ENCODE measurements at regions not wholly inside any gene's neighbourhood (a gene's known extent, or its start where the extent isn't known, plus 50 kb on each side); places are given as distances from the start of the nearest gene placed in this dataset.

GRCh38 chr3:161950318-161950868 is 453.8 kb downstream of the OTOL1 start:
- Histone ChIP-seq H3K36me3 (ENCODE audit: control insufficient read depth, insufficient read depth, low read length) (no peaks in the 10 kb centered on the region), H3K79me2 (no peaks in the 10 kb centered on the region), H3K27me3 (ENCODE audit: control insufficient read depth, insufficient read depth, low read length) (no peaks in the 10 kb centered on the region), H3K4me2 (ENCODE audit: low read length) (no peak overlapping the region), H3K9ac (no peak overlapping the region), H2AFZ (no peak overlapping the region), H3K4me1 (no peaks in the 10 kb centered on the region), H3K27ac (no peak overlapping the region), H3K4me3 (ENCODE audit: low read depth, low read length) (no peak overlapping the region), H3K9me3 (ENCODE audit: control insufficient read depth, low read length) (peaks cover 1% of the 10 kb centered on the region)
- no peak for TF ChIP-seq CTCF (IDR thresholded peaks at IDR 0.05)

GRCh38 chr3:161957467-161957866 is 460.9 kb downstream of the OTOL1 start:
- Histone ChIP-seq H3K4me2 (ENCODE audit: low read length) (no peak overlapping the region), H3K9ac (no peak overlapping the region)

GRCh38 chr3:161964857-161965256 is 468.2 kb downstream of the OTOL1 start:
- H2AFZ ChIP-seq, result no peak overlapping the region
- no peaks in the 10 kb centered on the region for H3K79me2 ChIP-seq
- no peaks in the 10 kb centered on the region for H3K36me3 ChIP-seq (ENCODE audit: control insufficient read depth, insufficient read depth, low read length)
- H3K4me1 ChIP-seq, result no peaks in the 10 kb centered on the region
- no peaks in the 10 kb centered on the region for H3K27me3 ChIP-seq (ENCODE audit: control insufficient read depth, insufficient read depth, low read length)
- no peak for TF ChIP-seq CTCF (IDR thresholded peaks at IDR 0.05)
- H3K4me2 ChIP-seq (ENCODE audit: low read length), result no peak overlapping the region
- H3K9ac ChIP-seq, result no peak overlapping the region
- no peak overlapping the region for H3K27ac ChIP-seq
- no peak overlapping the region for H3K4me3 ChIP-seq (ENCODE audit: low read depth, low read length)
- H3K9me3 ChIP-seq (ENCODE audit: control insufficient read depth, low read length), result no peaks in the 10 kb centered on the region

More at GRCh38 chr3:161957467-161957866, 460.9 kb downstream of the OTOL1 start:
- no peaks in the 10 kb centered on the region for H3K79me2 ChIP-seq
- no peak overlapping the region for H3K27ac ChIP-seq
- no peak for TF ChIP-seq CTCF (IDR thresholded peaks at IDR 0.05)
- no peaks in the 10 kb centered on the region for H3K4me1 ChIP-seq
- H3K36me3 ChIP-seq (ENCODE audit: control insufficient read depth, insufficient read depth, low read length), result no peaks in the 10 kb centered on the region
- H3K27me3 ChIP-seq (ENCODE audit: control insufficient read depth, insufficient read depth, low read length), result no peaks in the 10 kb centered on the region
- no peaks in the 10 kb centered on the region for H3K9me3 ChIP-seq (ENCODE audit: control insufficient read depth, low read length)
- H2AFZ ChIP-seq, result no peak overlapping the region
- no peak overlapping the region for H3K4me3 ChIP-seq (ENCODE audit: low read depth, low read length)

DNA sequence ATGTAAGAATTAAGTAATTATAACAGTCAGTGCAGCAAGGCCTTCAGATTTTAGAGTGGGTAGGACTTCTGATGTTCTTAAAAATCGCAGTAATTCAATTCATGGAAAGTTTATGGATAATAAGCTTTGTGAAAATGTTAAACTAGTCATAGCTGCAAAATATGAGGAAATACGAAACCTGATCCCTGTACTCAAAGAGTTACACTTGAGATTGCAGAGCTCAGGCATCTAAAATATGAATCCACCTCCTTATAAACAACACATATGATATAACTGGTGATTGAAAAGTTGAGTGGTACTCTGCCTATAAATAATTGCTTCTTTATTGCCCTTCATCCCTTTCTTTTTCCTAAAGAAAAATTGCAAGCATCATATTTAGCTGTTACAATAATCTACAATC is 473.3 kb downstream of the OTOL1 start:
- Histone ChIP-seq H3K27me3 (ENCODE audit: control insufficient read depth, insufficient read depth, low read length) (no peaks in the 10 kb centered on the region), H3K4me3 (ENCODE audit: low read depth, low read length) (no peak overlapping the region), H3K4me1 (no peaks in the 10 kb centered on the region), H3K9me3 (ENCODE audit: control insufficient read depth, low read length) (no peaks in the 10 kb centered on the region), H3K79me2 (no peaks in the 10 kb centered on the region), H2AFZ (no peak overlapping the region), H3K27ac (no peak overlapping the region), H3K36me3 (ENCODE audit: control insufficient read depth, insufficient read depth, low read length) (no peaks in the 10 kb centered on the region), H3K9ac (no peak overlapping the region), H3K4me2 (ENCODE audit: low read length) (no peak overlapping the region)
- no peak for TF ChIP-seq CTCF (IDR thresholded peaks at IDR 0.05)

DNA sequence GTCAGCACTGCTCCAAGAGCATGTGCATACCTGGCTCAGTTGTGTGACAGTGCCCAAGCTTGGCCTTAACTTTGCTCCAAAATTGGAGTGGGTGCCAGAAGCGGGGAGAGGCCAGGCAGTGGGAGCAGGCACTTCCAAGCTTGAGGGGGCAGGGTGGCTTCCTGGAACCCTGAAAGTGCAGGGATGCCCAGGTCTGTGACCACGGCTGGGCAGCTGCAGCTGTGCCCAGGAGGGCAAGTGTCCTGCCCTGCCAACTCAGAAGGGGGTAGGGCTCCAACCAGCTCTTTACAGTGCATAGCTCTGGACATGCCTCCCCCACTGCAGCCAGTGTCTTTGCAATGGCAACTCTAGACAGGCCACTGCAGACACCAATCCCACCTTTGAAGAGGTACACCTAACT is 478.6 kb downstream of the OTOL1 start:
- Histone ChIP-seq H3K4me2 (ENCODE audit: low read length) (no peak overlapping the region), H3K79me2 (no peaks in the 10 kb centered on the region), H3K4me1 (no peaks in the 10 kb centered on the region), H2AFZ (no peak overlapping the region), H3K36me3 (ENCODE audit: control insufficient read depth, insufficient read depth, low read length) (no peaks in the 10 kb centered on the region), H3K27me3 (ENCODE audit: control insufficient read depth, insufficient read depth, low read length) (no peaks in the 10 kb centered on the region), H3K9me3 (ENCODE audit: control insufficient read depth, low read length) (no peaks in the 10 kb centered on the region), H3K27ac (no peak overlapping the region), H3K4me3 (ENCODE audit: low read depth, low read length) (no peak overlapping the region), H3K9ac (no peak overlapping the region)
- TF ChIP-seq CTCF (IDR thresholded peaks at IDR 0.05), result no peak

Data from parathyroid adenoma (tissue), 2 donors.